ENCODE measurements at regions not wholly inside any gene's neighbourhood (a gene's known extent, or its start where the extent isn't known, plus 50 kb on each side); places are given as distances from the start of the nearest gene placed in this dataset.

DNA sequence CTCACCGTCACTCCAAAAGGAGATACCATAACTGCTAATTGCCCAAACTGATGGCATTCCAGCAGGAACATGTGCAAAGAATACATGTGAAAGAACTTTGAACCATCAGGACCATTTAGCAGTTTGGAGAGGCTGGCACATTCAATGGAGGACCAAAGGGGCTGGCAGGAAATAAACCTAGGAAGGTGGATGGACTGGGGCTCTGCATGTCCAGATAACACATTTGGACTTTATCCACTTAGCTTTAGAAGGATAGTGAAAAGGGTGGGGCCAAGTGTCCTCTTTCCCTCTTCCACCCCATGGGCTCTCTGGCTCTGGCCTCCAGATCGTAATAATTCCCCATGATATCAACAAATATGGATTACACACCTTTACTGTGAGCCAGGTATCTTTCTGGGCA is 58.8 kb upstream of the CALM2 start:
- TF ChIP-seq, protein P1, sequence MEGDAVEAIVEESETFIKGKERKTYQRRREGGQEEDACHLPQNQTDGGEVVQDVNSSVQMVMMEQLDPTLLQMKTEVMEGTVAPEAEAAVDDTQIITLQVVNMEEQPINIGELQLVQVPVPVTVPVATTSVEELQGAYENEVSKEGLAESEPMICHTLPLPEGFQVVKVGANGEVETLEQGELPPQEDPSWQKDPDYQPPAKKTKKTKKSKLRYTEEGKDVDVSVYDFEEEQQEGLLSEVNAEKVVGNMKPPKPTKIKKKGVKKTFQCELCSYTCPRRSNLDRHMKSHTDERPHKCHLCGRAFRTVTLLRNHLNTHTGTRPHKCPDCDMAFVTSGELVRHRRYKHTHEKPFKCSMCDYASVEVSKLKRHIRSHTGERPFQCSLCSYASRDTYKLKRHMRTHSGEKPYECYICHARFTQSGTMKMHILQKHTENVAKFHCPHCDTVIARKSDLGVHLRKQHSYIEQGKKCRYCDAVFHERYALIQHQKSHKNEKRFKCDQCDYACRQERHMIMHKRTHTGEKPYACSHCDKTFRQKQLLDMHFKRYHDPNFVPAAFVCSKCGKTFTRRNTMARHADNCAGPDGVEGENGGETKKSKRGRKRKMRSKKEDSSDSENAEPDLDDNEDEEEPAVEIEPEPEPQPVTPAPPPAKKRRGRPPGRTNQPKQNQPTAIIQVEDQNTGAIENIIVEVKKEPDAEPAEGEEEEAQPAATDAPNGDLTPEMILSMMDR (IDR thresholded peaks at IDR 0.05): no peak
- TF ChIP-seq EP300 (IDR thresholded peaks at IDR 0.05): no peak
- no peak for TF ChIP-seq POLR2A (IDR thresholded peaks at IDR 0.05)

Data from stomach (tissue), 4 donors.